ENCODE measurements at regions not wholly inside any gene's neighbourhood (a gene's known extent, or its start where the extent isn't known, plus 50 kb on each side); places are given as distances from the start of the nearest gene placed in this dataset.
"Not testable (repeated sequence)": the region's sequence is repeated elsewhere in the genome, so short reads cannot be mapped to it uniquely, and the experiment has no call there.

- DNase-seq (ENCODE audit: low read depth in 3 of 3), result no peak
These were observed 207.3 kb downstream of the CXCL12 start for GRCh38 chr10:44177610-44178009.

GRCh38 chr10:44176311-44176710 is 208.6 kb downstream of the CXCL12 start:
- no peak for DNase-seq (ENCODE audit: low read depth in 3 of 3)

GRCh38 chr10:44173608-44173894 is 211.3 kb downstream of the CXCL12 start:
- no peak for DNase-seq (ENCODE audit: low read depth in 3 of 3)

- DNase-seq (ENCODE audit: low read depth in 3 of 3), result no peak
These were observed 211.9 kb downstream of the CXCL12 start for GRCh38 chr10:44172883-44173607.

GRCh38 chr10:44171765-44172164 is 213.1 kb downstream of the CXCL12 start:
- DNase-seq (ENCODE audit: low read depth in 3 of 3), result no peak

- DNase-seq (ENCODE audit: low read depth in 3 of 3), result no peak
These were observed 216.4 kb downstream of the CXCL12 start for GRCh38 chr10:44168478-44168877.

GRCh38 chr10:44167752-44168151 is 217.1 kb downstream of the CXCL12 start:
- no peak for DNase-seq (ENCODE audit: low read depth in 3 of 3)

GRCh38 chr10:44166441-44166840 is 218.5 kb downstream of the CXCL12 start:
- DNase-seq (ENCODE audit: low read depth in 3 of 3), result no peak

- DNase-seq (ENCODE audit: low read depth in 3 of 3), result no peak
These were observed 220.5 kb downstream of the CXCL12 start for GRCh38 chr10:44164251-44164956.

GRCh38 chr10:44161184-44161583 is 223.7 kb downstream of the CXCL12 start:
- DNase-seq (ENCODE audit: low read depth in 3 of 3), result no peak

- DNase-seq (ENCODE audit: low read depth in 3 of 3), result no peak
These were observed 227.3 kb downstream of the CXCL12 start for GRCh38 chr10:44157574-44157973.

- DNase-seq (ENCODE audit: low read depth in 3 of 3), result no peak
These were observed 229.9 kb downstream of the CXCL12 start for GRCh38 chr10:44154956-44155355.

- no peak for DNase-seq (ENCODE audit: low read depth in 3 of 3)
These were observed 230.8 kb downstream of the CXCL12 start for GRCh38 chr10:44153918-44154670.

- no peak for DNase-seq (ENCODE audit: low read depth in 3 of 3)
These were observed 241.3 kb downstream of the CXCL12 start for GRCh38 chr10:44143556-44143955.

- DNase-seq (ENCODE audit: low read depth in 3 of 3), result no peak
These were observed 252.3 kb downstream of the CXCL12 start for GRCh38 chr10:44132361-44133289.

- DNase-seq (ENCODE audit: low read depth in 3 of 3), result no peak
These were observed 258.6 kb downstream of the CXCL12 start for GRCh38 chr10:44126291-44126717.

- DNase-seq (ENCODE audit: low read depth in 3 of 3), result no peak
These were observed 259.0 kb downstream of the CXCL12 start for GRCh38 chr10:44125879-44126278.

- no peak for DNase-seq (ENCODE audit: low read depth in 3 of 3)
These were observed 266.4 kb downstream of the CXCL12 start for GRCh38 chr10:44118500-44118899.

GRCh38 chr10:44116474-44116873 is 268.4 kb downstream of the CXCL12 start:
- DNase-seq (ENCODE audit: low read depth in 3 of 3), result no peak

GRCh38 chr10:44115516-44115915 is 269.4 kb downstream of the CXCL12 start:
- DNase-seq (ENCODE audit: low read depth in 3 of 3), result no peak

GRCh38 chr10:44114441-44114840 is 270.5 kb downstream of the CXCL12 start:
- no peak for DNase-seq (ENCODE audit: low read depth in 3 of 3)

GRCh38 chr10:44112280-44112679 is 272.6 kb downstream of the CXCL12 start:
- not testable (repeated sequence) for DNase-seq (ENCODE audit: low read depth in 3 of 3)

All from stimulated activated CD4-positive, alpha-beta T cell treated with anti-CD3 and anti-CD28 coated beads, TNF-alpha, amount 100 ng/mL, for 4 hours (primary cell).